GM18520 (cell line): ENCODE measurements at regions not wholly inside any gene's neighbourhood (a gene's known extent, or its start where the extent isn't known, plus 50 kb on each side); places are given as distances from the start of the nearest gene placed in this dataset.
"Not testable (repeated sequence)": the region's sequence is repeated elsewhere in the genome, so short reads cannot be mapped to it uniquely, and the experiment has no call there.

ENCODE experiments used
- ATAC-seq: cut with Tn5 transposase; IDR thresholded peaks from one replicate; pipeline ENCODE4 v1.9.1; 2021; ENCODE audit not compliant: unreplicated experiment

- ATAC-seq: no peak
Observed at GRCh38 chr12:83432176-83432719, 745.5 kb downstream of the TMTC2 start.

DNA sequence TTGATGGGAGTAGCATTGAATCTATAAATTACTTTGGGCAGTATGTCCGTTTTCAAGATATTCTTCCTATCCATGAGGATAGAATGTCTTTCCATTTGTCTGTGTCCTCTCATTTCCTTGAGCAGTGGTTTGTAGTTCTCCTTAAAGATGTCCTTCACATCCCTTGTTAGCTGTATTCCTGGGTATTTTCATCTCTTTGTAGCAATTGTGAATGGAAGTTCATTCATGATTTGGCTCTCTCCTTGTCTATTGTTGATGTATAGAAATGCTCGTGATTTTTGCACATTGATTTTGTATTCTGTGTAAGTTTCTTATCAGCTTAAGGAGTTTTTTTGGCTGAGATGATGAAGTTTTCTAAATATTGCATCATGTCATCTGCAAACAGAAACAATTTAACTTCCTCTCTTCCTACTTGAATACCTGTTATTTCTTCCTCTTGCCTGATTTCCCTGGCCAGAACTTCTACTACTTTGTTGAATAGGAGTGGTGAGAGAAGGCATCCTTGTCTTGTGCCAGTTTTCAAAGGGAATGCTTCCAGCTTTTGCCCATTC lies 741.0 kb downstream of the TMTC2 start:
- ATAC-seq: not testable (repeated sequence)

- no peak for ATAC-seq
Observed at GRCh38 chr12:83414981-83415380, 728.3 kb downstream of the TMTC2 start.

- ATAC-seq: no peak
Observed at GRCh38 chr12:83408851-83409250, 722.1 kb downstream of the TMTC2 start.

DNA sequence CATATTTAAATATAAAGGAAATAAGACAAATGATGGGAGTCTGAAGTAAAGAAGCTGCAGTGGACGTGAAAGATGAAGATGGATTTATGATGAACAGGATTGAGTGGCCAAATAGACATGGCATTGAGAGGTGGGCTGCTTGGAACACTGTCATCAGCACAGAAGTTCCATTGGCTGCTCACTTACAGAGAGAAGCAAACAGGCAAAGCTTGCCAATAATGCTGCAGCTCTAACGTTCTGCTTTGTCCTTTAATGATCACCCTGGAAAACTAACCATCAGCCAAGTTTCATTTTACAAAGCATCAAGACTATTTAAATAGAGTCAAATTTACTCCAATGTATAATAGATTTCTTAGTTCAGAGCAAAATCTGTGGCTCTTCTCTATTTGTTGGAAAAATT lies 721.4 kb downstream of the TMTC2 start:
- ATAC-seq: no peak

DNA sequence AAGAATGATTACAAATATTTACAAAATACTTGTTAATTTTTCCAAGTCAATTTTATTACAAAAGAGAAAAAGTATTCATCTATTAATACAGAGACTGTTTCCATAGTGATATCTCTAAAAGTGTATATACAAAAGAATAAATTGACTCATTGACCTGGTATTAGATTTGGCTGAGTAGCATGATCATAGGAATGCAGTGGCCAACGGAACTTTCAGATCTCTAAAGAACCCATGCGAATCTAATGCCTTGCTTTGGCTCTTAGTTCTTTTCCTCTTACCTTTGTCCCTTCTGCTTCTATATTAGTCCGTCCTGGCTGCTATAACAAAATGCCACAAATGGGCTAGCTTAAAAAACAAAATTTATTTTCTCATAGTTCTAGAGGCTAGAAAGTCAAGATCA lies 717.8 kb downstream of the TMTC2 start:
- no peak for ATAC-seq

GRCh38 chr12:83390186-83390585 lies 703.5 kb downstream of the TMTC2 start:
- ATAC-seq: no peak

GRCh38 chr12:83389237-83389996 lies 702.7 kb downstream of the TMTC2 start:
- no peak for ATAC-seq

DNA sequence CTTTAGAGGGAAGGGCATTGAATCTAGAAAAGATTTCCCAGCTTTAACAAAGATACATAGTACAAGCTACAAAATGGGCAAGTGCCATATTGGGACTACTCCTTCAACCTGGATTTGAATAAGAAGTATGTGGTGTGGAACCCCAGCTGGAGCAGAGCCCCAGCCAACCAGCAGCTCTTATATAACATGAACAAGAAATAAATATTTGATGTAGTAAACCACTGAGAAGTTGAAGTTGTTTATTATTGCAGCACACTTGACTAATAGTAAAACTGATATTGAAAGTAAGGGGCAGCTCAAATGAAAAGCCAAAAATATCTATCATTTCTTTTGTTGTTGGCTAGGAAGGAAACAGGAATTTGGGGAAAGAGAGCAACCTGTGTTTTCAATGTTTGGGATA lies 701.8 kb downstream of the TMTC2 start:
- ATAC-seq: peak; percentile 42

DNA sequence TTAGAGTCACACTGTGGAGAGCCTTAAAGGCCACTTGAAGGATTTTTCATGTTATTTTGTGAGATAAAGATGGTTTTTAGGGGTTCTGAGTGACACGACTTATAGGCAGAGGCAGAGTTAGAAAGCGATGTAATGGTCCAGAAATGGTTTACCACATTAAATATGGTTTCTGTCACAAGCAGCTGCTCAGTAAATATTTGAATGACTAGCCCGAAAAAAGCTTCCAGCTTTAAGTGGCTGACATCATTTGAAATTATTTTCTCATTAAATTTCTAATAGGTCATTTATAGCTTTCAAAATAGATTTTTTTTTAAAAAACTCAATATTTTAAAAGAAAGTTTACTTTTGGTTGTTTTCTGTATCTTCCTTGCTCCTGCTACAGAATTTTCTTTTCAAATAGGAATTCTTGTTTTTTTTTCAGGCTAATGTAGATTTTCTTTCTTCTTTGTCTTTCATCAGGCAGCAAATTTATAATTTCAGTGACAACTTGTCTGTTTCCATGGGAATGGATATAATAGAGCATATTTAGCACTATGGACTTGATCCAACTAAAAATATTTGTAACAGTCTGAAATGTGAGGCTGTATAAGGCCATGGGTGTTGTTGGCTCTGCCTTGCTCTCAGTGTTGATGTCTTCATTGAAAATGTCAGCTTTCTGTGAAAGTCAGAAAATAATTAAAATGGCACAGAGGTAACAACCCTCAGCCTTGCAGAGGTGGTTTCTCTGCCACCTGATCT lies 700.0 kb downstream of the TMTC2 start:
- no peak for ATAC-seq

- ATAC-seq: no peak
Observed at GRCh38 chr12:83378186-83378727, 691.6 kb downstream of the TMTC2 start.

DNA sequence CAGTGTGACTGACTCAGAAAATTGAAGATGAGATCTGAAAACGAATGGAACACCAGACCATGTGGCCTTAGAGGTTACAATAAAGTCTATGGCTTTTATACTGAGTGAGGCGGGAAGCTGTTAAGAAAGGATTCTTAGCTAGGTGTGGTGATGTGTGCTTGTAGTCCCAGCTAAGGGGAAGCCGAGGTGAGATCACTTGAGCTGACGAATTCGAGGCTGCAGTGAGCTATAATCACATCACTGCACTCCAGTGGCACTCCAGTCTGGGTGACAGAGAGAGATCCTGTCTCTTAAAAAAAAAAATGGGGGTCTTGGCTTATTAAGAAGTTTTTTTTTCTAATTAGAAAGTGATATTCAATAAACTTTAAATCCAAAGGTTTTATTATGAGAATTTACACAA lies 678.6 kb downstream of the TMTC2 start:
- no peak for ATAC-seq

DNA sequence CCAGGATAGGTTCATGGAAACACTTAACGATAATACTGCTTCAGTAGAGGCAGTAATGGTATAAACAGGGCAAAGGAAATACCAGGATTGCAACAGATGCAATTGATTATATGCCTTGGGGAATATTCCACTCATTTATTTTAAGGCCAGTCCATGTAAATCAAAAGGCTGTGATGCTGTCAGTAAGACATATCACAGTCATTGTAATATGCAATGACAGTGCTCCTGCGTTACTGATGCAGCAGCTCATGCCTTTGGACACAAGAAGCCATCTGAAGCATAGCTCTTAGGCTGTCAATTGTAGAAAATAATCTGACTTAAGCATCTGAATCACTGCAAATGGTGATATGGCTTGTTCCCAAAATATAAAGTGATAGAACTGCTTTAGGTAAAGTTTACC lies 674.8 kb downstream of the TMTC2 start:
- ATAC-seq: no peak

GRCh38 chr12:83361071-83361470 lies 674.4 kb downstream of the TMTC2 start:
- ATAC-seq: no peak

GRCh38 chr12:83349907-83350611 lies 663.4 kb downstream of the TMTC2 start:
- no peak for ATAC-seq

GRCh38 chr12:83346333-83346732 lies 659.6 kb downstream of the TMTC2 start:
- no peak for ATAC-seq

DNA sequence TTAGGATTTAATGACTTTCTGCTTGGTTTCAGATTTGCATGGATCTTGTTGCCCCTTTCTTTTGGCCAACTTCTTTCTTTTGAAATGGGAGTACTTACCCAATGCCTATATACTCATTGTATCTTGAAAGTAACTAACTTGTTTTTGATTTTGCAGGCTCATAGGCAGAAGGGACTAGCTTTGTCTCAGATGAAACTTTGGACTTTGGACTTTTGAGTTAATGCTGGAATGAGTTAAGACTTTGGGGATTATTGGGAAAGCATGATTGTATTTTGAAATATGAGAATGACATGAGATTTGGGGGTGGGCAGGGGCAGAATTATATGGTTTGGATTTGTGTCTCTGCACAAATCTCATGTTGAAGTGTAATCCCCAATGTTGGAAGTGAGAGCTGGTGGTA lies 657.1 kb downstream of the TMTC2 start:
- ATAC-seq: no peak

DNA sequence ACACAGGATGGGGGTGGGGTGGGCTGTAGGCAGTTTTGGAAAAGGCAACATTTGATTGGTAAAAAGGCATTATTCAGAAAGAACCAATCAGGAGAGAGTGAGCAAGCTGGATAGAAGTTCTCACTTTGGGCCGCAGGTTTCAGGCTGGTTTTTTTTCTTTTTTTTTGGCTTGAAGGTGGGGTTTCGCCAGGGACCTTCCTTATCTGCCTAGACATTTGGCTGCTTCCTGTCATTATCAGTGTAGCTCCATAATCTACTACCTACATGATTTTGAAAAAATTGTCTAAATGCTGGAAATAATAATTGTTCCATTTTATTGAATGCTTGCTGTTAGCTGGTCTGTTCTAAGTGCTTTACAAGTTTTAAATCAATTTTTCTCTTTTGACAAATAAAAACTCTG lies 649.0 kb downstream of the TMTC2 start:
- ATAC-seq: no peak

GRCh38 chr12:83326666-83327065 lies 640.0 kb downstream of the TMTC2 start:
- ATAC-seq: no peak

DNA sequence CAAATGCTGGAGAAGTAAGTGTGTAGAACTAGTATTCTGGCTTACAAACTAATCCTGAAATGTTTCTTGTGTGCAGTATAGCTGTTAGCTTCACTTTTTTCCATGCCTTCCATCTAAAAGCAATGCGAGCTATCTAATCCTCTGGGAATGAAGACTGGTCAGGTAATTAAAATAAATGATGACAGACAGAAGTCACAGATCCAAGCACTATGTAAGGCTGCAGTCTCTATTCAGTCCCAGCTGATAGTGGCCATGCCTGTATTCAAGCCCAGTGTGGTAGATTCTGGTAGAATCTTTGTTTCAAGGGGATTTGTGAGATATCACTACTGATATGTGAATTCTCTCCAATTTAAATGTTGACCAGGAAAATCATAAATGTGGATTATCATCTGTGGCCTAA lies 637.2 kb downstream of the TMTC2 start:
- ATAC-seq: no peak

- no peak for ATAC-seq
Observed at GRCh38 chr12:83322809-83323208, 636.1 kb downstream of the TMTC2 start.
